ENCODE measurements at regions not wholly inside any gene's neighbourhood (a gene's known extent, or its start where the extent isn't known, plus 50 kb on each side); places are given as distances from the start of the nearest gene placed in this dataset.

GRCh38 chr5:61924251-61924650 lies 381.8 kb upstream of the KIF2A start:
- intact Hi-C loops (cut with DNase I; ENCODE audit: low total_unique reads), result no loop called here
- TF ChIP-seq CTCF (IDR thresholded peaks at IDR 0.05) (no peak), POLR2A (IDR thresholded peaks at IDR 0.05) (no peak)
- H3K4me3 ChIP-seq (ENCODE audit: low read depth, poor library complexity, severe bottlenecking), result no peak overlapping the region
- no peak for DNase-seq (ENCODE audit: low spot score in 2 of 2)
- WGBS, 2 donors, result 81 to 89% methylated on average over 1 of the region's 1 CpG

GRCh38 chr5:61926911-61927310 lies 379.1 kb upstream of the KIF2A start:
- DNase-seq (ENCODE audit: low spot score in 2 of 2), result no peak
- intact Hi-C loops (cut with DNase I; ENCODE audit: low total_unique reads), result no loop called here
- no peak for TF ChIP-seq CTCF (IDR thresholded peaks at IDR 0.05)
- no peak for TF ChIP-seq POLR2A (IDR thresholded peaks at IDR 0.05)
- H3K4me3 ChIP-seq (ENCODE audit: low read depth, poor library complexity, severe bottlenecking), result no peak overlapping the region

GRCh38 chr5:61931236-61931635 lies 374.8 kb upstream of the KIF2A start:
- H3K4me3 ChIP-seq (ENCODE audit: low read depth, poor library complexity, severe bottlenecking), result no peak overlapping the region
- intact Hi-C loops (cut with DNase I; ENCODE audit: low total_unique reads), result no loop called here
- no peak for DNase-seq (ENCODE audit: low spot score in 2 of 2)
- TF ChIP-seq CTCF (IDR thresholded peaks at IDR 0.05) (no peak), POLR2A (IDR thresholded peaks at IDR 0.05) (no peak)

GRCh38 chr5:61933787-61934626 lies 372.0 kb upstream of the KIF2A start:
- intact Hi-C loops (cut with DNase I; ENCODE audit: low total_unique reads), result no loop called here
- WGBS, 2 donors, result 22 to 31% methylated on average over 4 of the region's 4 CpGs
- peak in 1 of 2 donors; percentile 42 for DNase-seq (ENCODE audit: low spot score in 2 of 2)
- TF ChIP-seq CTCF (IDR thresholded peaks at IDR 0.05) (no peak), POLR2A (IDR thresholded peaks at IDR 0.05) (no peak)
- no peak overlapping the region for H3K4me3 ChIP-seq (ENCODE audit: low read depth, poor library complexity, severe bottlenecking)

- intact Hi-C loops (cut with DNase I; ENCODE audit: low total_unique reads), result no loop called here
- TF ChIP-seq CTCF (IDR thresholded peaks at IDR 0.05), result no peak
- TF ChIP-seq POLR2A (IDR thresholded peaks at IDR 0.05), result no peak
- H3K4me3 ChIP-seq (ENCODE audit: low read depth, poor library complexity, severe bottlenecking), result no peak overlapping the region
- 0% methylated on average over 1 of the region's 1 CpG for WGBS, 2 donors
- DNase-seq (ENCODE audit: low spot score in 2 of 2), result no peak
These were observed 364.4 kb upstream of the KIF2A start for GRCh38 chr5:61941637-61942036.

All from lower leg skin (tissue), 4 donors.